Activated CD4-positive, alpha-beta T cell treated with anti-CD3 and anti-CD28 coated beads, Interleukin-2, amount 10 ng/mL, durations not matched to agents 7 days and 5 days (primary cell): ENCODE measurements at regions not wholly inside any gene's neighbourhood (a gene's known extent, or its start where the extent isn't known, plus 50 kb on each side); places are given as distances from the start of the nearest gene placed in this dataset.

Experiments used
- CTCF ChIA-PET: fragments of 350-600 bp; sonication (Branson Sonifier 250); formaldehyde crosslinking; loops from one replicate; lab custom pipeline; 2021; ENCODE audit warnings: antibody characterized with exemption; lab: Charles Lee
- POLR2A ChIA-PET: fragments of 350-600 bp; sonication (Branson Sonifier 250); formaldehyde crosslinking; loops from one replicate; lab custom pipeline; 2021; ENCODE audit warnings: antibody characterized with exemption; lab: Charles Lee
- DNase-seq: peaks from one replicate; pipeline ENCODE4 v3.0.0-alpha.2; 2020
- H3K27ac Mint-ChIP-seq: one replicate; pipeline ENCODE4 v1.8.0; 2021; ENCODE audit warnings: mild to moderate bottlenecking, moderate library complexity, mixed read lengths
- H3K27me3 Mint-ChIP-seq: one replicate; pipeline ENCODE4 v1.8.0; 2021; ENCODE audit warnings: mixed read lengths
- H3K36me3 Mint-ChIP-seq: one replicate; pipeline ENCODE4 v1.8.0; 2021; ENCODE audit warnings: low read depth, mixed read lengths
- H3K4me1 Mint-ChIP-seq: one replicate; pipeline ENCODE4 v1.8.0; 2021; ENCODE audit warnings: mixed read lengths
- H3K4me3 Mint-ChIP-seq: one replicate; pipeline ENCODE4 v1.8.0; 2021; ENCODE audit warnings: mild to moderate bottlenecking, moderate library complexity, mixed read lengths
- H3K9me3 Mint-ChIP-seq: one replicate; pipeline ENCODE4 v1.8.0; 2021; ENCODE audit warnings: mixed read lengths

DNA sequence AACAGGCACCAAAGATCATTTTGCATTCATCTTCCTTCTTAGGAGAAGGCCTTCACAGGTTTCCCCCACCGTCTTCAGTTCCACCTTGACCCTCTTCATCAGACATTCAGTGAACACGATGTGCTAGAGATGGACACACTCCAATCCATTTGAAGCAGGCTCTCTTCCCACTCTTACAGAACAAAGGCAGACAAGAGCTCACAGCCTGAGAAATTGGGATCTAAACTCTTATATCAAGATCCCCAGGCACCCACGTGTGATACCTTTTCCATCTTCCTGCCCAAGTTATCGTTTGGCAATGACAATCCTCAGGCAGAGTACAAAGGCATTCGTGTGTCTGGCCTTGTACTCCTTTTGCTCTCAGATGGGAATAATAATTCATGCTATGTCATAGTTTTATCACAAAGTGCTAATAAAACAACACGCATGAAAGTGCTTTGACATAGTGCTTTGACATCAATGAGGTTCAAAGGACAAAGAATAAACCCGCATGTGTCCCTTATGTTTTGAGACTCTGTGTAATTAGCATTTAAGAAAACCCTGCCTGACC is 369.3 kb upstream of the KLHL29 start:
- Mint-ChIP-seq H3K27ac (no peak overlapping the region), H3K27me3 (no peaks in the 10 kb centered on the region), H3K36me3 (no peaks in the 10 kb centered on the region), H3K9me3 (no peaks in the 10 kb centered on the region), H3K4me1 (no peaks in the 10 kb centered on the region), H3K4me3 (no peak overlapping the region)
- ChIA-PET POLR2A (no interaction called here), CTCF (no interaction called here)
- no peak for DNase-seq

GRCh38 chr2:23019476-23019875 is 365.5 kb upstream of the KLHL29 start:
- Mint-ChIP-seq H3K36me3 (no peaks in the 10 kb centered on the region), H3K27ac (no peak overlapping the region), H3K27me3 (no peaks in the 10 kb centered on the region), H3K4me3 (no peak overlapping the region), H3K4me1 (no peaks in the 10 kb centered on the region), H3K9me3 (no peaks in the 10 kb centered on the region)
- DNase-seq: no peak
- CTCF ChIA-PET: no interaction called here
- POLR2A ChIA-PET: no interaction called here

DNA sequence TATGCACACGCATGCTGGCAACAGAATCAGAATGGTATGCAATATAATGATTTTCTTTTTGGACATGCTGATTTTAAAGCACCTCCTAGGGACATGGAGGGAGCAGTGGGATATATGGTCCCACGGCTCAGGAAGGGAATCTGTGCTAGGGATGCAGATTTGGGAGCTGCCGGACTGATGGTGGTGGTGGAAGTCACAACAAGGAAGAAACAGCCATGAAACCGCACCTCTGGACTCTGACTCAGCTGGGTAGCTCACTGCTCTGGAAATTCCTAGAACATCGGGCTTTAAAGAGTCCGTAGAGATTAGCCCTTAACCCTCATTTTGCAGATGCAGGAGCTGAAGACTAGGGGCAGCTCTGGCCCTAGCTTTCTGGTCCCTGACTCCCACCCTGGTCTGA is 364.3 kb upstream of the KLHL29 start:
- no peak overlapping the region for H3K4me3 Mint-ChIP-seq
- no peaks in the 10 kb centered on the region for H3K27me3 Mint-ChIP-seq
- CTCF ChIA-PET: no interaction called here

DNA sequence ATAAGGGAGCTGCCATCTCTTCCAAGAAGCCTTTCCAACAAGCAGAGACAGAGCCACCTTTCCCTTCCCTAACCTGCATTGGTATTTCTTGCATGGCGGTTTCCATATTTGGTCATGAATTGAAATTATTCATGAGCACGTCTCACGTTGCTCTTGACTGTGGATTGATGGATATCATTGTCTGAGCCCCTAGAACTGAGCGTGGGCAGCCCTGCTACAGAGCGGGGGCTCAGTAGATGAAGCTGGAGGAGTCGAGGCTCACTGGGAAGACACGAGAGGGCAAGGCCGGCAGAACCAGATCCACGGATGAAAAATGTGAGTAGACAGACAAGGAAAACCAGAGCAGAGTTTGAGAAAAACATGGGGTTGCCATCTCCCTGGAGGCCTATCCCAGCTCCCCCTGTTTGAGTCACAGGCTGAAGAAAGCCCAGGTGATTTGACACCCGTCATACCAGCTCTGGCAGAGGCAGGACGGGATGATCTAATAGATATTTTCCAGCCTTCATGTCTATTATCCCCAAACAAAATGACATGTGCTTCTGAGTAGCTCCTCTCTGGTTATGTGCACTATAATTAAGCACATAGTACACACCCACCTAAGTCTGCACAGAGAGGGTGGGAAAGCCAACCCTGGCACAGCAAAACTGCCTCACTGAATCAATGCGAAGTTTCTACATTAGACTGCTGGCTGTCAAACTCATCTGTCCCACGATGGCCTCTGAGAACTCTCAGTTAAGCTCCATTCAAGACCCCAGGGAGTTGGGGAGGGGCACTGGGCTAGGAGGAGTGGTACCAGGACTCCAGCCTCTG is 363.5 kb upstream of the KLHL29 start:
- H3K36me3 Mint-ChIP-seq: no peaks in the 10 kb centered on the region
- POLR2A ChIA-PET: no interaction called here
- no peak overlapping the region for H3K4me3 Mint-ChIP-seq
- no peaks in the 10 kb centered on the region for H3K9me3 Mint-ChIP-seq
- no peaks in the 10 kb centered on the region for H3K4me1 Mint-ChIP-seq
- H3K27ac Mint-ChIP-seq: no peak overlapping the region
- H3K27me3 Mint-ChIP-seq: no peaks in the 10 kb centered on the region
- CTCF ChIA-PET: no interaction called here
- no peak for DNase-seq

More for the DNA sequence above, 364.3 kb upstream of the KLHL29 start:
- POLR2A ChIA-PET: no interaction called here
- H3K9me3 Mint-ChIP-seq: no peaks in the 10 kb centered on the region
- no peaks in the 10 kb centered on the region for H3K36me3 Mint-ChIP-seq
- no peak for DNase-seq
- H3K27ac Mint-ChIP-seq: no peak overlapping the region
- no peaks in the 10 kb centered on the region for H3K4me1 Mint-ChIP-seq

- CTCF ChIA-PET: no interaction called here
- no peaks in the 10 kb centered on the region for H3K36me3 Mint-ChIP-seq
- H3K27ac Mint-ChIP-seq: no peak overlapping the region
- POLR2A ChIA-PET: no interaction called here
- H3K27me3 Mint-ChIP-seq: no peaks in the 10 kb centered on the region
- H3K9me3 Mint-ChIP-seq: no peaks in the 10 kb centered on the region
- H3K4me1 Mint-ChIP-seq: no peaks in the 10 kb centered on the region
- no peak overlapping the region for H3K4me3 Mint-ChIP-seq
- DNase-seq: no peak
Measured at GRCh38 chr2:23023722-23024121, 361.3 kb upstream of the KLHL29 start.

DNA sequence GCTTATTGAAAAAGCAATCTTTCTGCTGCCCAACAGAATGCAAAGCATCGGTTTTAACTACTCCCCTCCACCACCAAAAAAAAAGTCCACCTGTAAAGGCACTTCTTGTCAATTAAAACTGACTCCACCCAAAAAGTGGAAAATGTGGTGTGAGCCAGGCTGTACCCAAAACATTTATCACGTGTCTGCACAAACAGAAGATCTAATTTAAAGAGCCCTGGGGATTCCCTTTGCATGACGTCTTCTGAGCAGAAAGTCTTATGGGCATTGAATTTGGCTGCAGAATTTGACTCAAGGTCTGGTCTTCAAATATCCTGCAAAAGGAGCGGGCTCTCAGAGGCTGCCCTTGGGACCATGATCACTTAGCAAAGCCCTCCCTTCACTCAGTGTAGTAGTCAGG is 358.3 kb upstream of the KLHL29 start:
- Mint-ChIP-seq H3K9me3 (no peaks in the 10 kb centered on the region), H3K27ac (no peak overlapping the region), H3K27me3 (no peaks in the 10 kb centered on the region), H3K36me3 (no peaks in the 10 kb centered on the region), H3K4me3 (no peak overlapping the region), H3K4me1 (no peaks in the 10 kb centered on the region)
- ChIA-PET POLR2A (no interaction called here), CTCF (no interaction called here)
- no peak for DNase-seq

DNA sequence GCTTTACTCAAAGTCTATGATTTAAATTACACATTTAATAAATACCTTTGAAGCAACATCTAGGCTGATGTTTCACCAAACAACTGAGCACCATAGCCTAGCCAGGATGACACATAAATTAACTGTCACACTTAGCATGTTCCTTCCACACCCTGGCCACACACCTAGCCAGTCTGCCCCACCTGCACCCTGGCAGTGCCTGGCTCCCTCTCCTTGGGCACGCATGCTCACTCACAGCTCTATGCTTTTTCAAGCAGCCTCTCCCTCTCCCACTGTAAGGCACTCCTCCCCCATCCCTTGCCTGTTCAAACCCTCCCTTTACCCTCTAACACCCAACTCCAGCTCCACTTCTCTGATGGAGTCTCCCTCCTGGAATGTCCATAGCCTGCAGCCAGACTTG is 357.6 kb upstream of the KLHL29 start:
- POLR2A ChIA-PET: no interaction called here
- H3K36me3 Mint-ChIP-seq: no peaks in the 10 kb centered on the region
- H3K4me3 Mint-ChIP-seq: no peak overlapping the region

DNA sequence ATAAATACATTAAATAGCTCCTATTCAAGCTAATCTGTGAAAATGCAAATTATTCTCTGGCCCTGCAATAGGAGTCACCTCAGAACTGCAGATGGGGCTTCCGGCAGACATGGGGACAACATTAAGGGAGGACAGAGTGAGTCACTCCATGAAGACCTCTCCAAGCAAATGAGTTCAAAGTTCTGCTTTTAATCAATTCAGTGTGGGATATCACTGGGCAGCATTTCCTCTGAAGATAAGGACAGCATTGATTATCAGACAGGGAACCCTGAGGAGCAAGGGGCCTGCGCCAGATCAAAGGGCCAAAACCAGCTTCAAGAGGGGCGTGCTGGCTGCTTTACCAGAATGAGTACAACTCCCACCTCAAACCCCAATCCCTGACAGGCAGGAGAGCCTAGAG is 356.9 kb upstream of the KLHL29 start:
- Mint-ChIP-seq H3K9me3 (no peaks in the 10 kb centered on the region), H3K36me3 (no peaks in the 10 kb centered on the region), H3K27me3 (no peaks in the 10 kb centered on the region), H3K4me3 (no peak overlapping the region), H3K27ac (no peak overlapping the region), H3K4me1 (no peaks in the 10 kb centered on the region)
- no peak for DNase-seq
- ChIA-PET CTCF (no interaction called here), POLR2A (no interaction called here)

More for the DNA sequence above, 357.6 kb upstream of the KLHL29 start:
- Mint-ChIP-seq H3K9me3 (no peaks in the 10 kb centered on the region), H3K4me1 (no peaks in the 10 kb centered on the region), H3K27me3 (no peaks in the 10 kb centered on the region), H3K27ac (no peak overlapping the region)
- CTCF ChIA-PET: no interaction called here
- DNase-seq: no peak

GRCh38 chr2:23029111-23029510 is 355.9 kb upstream of the KLHL29 start:
- Mint-ChIP-seq H3K9me3 (no peaks in the 10 kb centered on the region), H3K4me1 (no peaks in the 10 kb centered on the region), H3K27ac (no peak overlapping the region), H3K4me3 (no peak overlapping the region), H3K36me3 (no peaks in the 10 kb centered on the region), H3K27me3 (no peaks in the 10 kb centered on the region)
- no peak for DNase-seq
- ChIA-PET CTCF (no interaction called here), POLR2A (no interaction called here)

- Mint-ChIP-seq H3K36me3 (no peaks in the 10 kb centered on the region), H3K27me3 (no peaks in the 10 kb centered on the region), H3K9me3 (no peaks in the 10 kb centered on the region), H3K4me3 (no peak overlapping the region), H3K27ac (no peak overlapping the region), H3K4me1 (no peaks in the 10 kb centered on the region)
- CTCF ChIA-PET: no interaction called here
- POLR2A ChIA-PET: no interaction called here
- DNase-seq: no peak
Measured at GRCh38 chr2:23029951-23030350, 355.0 kb upstream of the KLHL29 start.

DNA sequence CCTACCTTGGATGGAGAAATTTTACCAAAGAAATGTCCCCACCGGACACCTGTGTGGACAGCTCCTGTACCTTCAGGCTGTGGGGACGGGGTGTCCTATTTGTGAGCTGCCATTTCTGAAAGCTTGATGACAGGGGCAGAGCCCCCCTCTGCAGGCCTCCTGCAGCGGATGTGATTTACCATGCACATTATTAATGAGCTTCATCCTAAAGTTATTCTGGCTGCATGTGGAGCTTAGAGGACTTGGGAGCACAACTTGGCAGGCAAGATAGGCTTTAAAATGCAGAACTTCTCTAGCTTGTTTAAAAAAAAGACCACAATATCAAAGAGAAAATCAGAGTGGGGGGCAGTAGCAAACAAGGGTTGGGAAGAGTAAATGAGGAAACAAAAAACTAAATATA is 350.0 kb upstream of the KLHL29 start:
- Mint-ChIP-seq H3K36me3 (no peaks in the 10 kb centered on the region), H3K27ac (no peak overlapping the region), H3K4me3 (no peak overlapping the region), H3K9me3 (no peaks in the 10 kb centered on the region), H3K27me3 (no peaks in the 10 kb centered on the region), H3K4me1 (no peaks in the 10 kb centered on the region)
- ChIA-PET POLR2A (no interaction called here), CTCF (interaction anchor here (0.7 kb wide), 1 partner anchor 508 kb away, joined by 3 read pairs; no protein-coding TSS in a partner anchor)
- no peak for DNase-seq

DNA sequence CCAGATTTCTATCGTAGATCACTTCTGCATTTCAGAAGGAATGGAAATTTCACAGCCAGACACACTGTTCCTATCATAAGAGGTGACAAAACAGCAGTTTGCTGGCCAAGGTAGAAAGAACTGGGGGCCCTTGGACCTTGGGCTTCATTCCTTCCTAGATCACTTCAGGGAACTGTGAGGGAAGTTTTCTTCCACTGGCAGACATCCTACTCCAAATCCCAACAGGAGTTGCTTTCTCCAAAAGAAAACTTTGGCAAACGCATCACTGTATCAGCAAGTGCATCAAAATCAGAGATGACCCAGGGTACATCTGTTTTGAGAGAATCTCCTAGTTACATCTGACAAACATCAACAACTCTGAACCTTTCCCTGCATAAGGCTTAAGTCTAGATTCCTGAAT is 348.4 kb upstream of the KLHL29 start:
- CTCF ChIA-PET: no interaction called here
- no peak for DNase-seq
- no peaks in the 10 kb centered on the region for H3K27me3 Mint-ChIP-seq
- H3K36me3 Mint-ChIP-seq: no peaks in the 10 kb centered on the region
- no peak overlapping the region for H3K4me3 Mint-ChIP-seq
- H3K4me1 Mint-ChIP-seq: no peaks in the 10 kb centered on the region
- POLR2A ChIA-PET: no interaction called here
- H3K27ac Mint-ChIP-seq: no peak overlapping the region
- no peaks in the 10 kb centered on the region for H3K9me3 Mint-ChIP-seq

- Mint-ChIP-seq H3K27me3 (no peaks in the 10 kb centered on the region), H3K4me3 (no peak overlapping the region), H3K4me1 (no peaks in the 10 kb centered on the region), H3K27ac (no peak overlapping the region), H3K9me3 (no peaks in the 10 kb centered on the region), H3K36me3 (no peaks in the 10 kb centered on the region)
- no peak for DNase-seq
- ChIA-PET POLR2A (no interaction called here), CTCF (no interaction called here)
Measured at GRCh38 chr2:23037596-23037995, 347.4 kb upstream of the KLHL29 start.

- no peaks in the 10 kb centered on the region for H3K27me3 Mint-ChIP-seq
- CTCF ChIA-PET: no interaction called here
- no peaks in the 10 kb centered on the region for H3K9me3 Mint-ChIP-seq
- H3K27ac Mint-ChIP-seq: no peak overlapping the region
- DNase-seq: no peak
- H3K4me1 Mint-ChIP-seq: no peaks in the 10 kb centered on the region
- H3K4me3 Mint-ChIP-seq: no peak overlapping the region
- H3K36me3 Mint-ChIP-seq: no peaks in the 10 kb centered on the region
- POLR2A ChIA-PET: no interaction called here
Measured at GRCh38 chr2:23041443-23041842, 343.5 kb upstream of the KLHL29 start.
